ENCODE measurements at regions not wholly inside any gene's neighbourhood (a gene's known extent, or its start where the extent isn't known, plus 50 kb on each side); places are given as distances from the start of the nearest gene placed in this dataset.

DNA sequence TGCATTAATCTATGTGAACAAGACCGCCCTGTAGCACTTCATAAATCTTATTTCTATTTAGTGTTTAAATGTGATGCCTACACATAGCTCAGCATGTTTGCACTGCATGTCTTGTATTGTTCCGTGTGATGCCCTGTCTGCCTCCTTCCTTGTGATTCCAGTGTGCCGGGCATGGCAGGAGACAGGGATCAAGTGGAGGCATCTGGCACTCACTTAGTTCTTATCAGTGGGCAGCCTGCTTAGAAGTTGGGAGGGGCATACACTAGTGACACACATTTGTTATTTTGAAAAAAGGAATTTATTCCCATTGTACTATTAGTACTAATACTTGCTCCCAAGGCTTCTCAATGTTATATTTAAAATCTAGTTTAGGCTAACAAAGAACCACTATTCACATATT, 176.4 kb downstream of the KCNA5 start:
- no peak for DNase-seq (ENCODE audit: extremely low read depth, low read depth)
- no peak overlapping the region for H3K4me3 ChIP-seq (replicated peaks; ENCODE audit: low read depth, low read length)
- TF ChIP-seq, protein P1, sequence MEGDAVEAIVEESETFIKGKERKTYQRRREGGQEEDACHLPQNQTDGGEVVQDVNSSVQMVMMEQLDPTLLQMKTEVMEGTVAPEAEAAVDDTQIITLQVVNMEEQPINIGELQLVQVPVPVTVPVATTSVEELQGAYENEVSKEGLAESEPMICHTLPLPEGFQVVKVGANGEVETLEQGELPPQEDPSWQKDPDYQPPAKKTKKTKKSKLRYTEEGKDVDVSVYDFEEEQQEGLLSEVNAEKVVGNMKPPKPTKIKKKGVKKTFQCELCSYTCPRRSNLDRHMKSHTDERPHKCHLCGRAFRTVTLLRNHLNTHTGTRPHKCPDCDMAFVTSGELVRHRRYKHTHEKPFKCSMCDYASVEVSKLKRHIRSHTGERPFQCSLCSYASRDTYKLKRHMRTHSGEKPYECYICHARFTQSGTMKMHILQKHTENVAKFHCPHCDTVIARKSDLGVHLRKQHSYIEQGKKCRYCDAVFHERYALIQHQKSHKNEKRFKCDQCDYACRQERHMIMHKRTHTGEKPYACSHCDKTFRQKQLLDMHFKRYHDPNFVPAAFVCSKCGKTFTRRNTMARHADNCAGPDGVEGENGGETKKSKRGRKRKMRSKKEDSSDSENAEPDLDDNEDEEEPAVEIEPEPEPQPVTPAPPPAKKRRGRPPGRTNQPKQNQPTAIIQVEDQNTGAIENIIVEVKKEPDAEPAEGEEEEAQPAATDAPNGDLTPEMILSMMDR (IDR thresholded peaks at IDR 0.05; ENCODE audit: low read depth, low read length, missing control alignments), result no peak

DNA sequence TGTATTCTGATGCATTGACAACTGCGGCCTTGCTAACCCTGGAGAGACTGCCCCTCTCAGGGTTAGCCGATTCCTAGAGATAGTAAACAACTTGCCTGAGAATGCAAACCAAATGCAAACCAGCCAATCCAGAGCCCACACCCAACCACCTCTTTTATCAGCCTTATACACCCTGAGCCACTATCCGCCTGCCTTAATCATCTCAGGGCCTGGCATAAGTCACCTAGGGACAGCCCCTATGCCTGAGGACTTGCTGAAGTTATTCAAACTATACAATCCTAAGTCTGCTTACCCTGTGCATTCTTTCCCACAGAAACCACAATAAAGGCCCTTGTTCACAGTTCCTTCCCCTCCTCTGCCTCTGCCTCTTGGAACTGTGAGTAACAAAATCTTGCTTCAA, 177.2 kb downstream of the KCNA5 start:
- TF ChIP-seq, protein P1 (IDR thresholded peaks at IDR 0.05; ENCODE audit: low read depth, low read length, missing control alignments), result no peak
- no peak for DNase-seq (ENCODE audit: extremely low read depth, low read depth)
- H3K4me3 ChIP-seq (replicated peaks; ENCODE audit: low read depth, low read length), result no peak overlapping the region

DNA sequence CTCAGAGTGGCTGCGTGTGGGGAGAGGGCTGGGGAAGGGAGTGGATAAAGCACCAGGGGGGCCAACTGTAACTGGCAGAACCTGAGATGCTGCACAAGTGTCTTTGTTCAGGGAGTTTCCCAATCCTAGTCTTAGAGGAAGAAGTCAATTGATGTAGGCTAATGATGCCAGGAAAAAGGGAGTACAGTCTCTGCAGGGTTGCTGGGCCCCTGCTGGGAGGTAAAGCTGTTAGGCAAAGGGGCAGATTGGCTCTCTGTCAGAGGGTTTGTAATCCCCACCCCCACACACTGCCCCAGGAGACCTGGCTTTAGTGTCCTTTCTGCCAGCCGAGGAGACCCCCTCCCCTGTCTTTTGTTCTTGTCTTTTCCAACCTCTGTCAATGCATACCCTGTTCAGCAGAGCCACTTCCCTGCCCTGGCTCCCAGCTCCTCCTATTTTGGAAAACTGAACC, 178.4 kb downstream of the KCNA5 start:
- TF ChIP-seq, protein P1 (IDR thresholded peaks at IDR 0.05; ENCODE audit: low read depth, low read length, missing control alignments), result no peak
- DNase-seq (ENCODE audit: extremely low read depth, low read depth), result no peak

DNA sequence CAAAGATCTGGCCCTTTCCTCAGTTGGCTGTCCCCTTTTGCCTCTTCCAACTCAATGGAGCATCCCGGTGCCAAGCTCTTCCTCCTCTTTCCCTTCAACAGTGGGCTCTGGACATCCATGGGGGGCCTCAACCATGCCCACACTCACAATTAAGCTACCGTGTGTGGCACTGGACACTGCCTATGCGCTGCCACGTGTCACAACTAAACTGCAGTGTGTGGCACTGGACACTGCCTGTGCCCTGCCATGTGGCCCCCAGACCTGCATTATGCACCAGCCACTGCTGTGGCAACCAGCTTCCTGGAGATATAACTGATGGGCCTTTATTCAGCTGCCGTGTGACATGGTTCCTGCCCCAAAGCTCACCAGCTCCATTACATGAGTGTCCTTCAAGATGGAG, 179.1 kb downstream of the KCNA5 start:
- no peak overlapping the region for H3K4me3 ChIP-seq (replicated peaks; ENCODE audit: low read depth, low read length)
- no peak for DNase-seq (ENCODE audit: extremely low read depth, low read depth)
- TF ChIP-seq, protein P1 (IDR thresholded peaks at IDR 0.05; ENCODE audit: low read depth, low read length, missing control alignments), result no peak

More for the DNA sequence above, 178.4 kb downstream of the KCNA5 start:
- H3K4me3 ChIP-seq (replicated peaks; ENCODE audit: low read depth, low read length), result no peak overlapping the region

DNA sequence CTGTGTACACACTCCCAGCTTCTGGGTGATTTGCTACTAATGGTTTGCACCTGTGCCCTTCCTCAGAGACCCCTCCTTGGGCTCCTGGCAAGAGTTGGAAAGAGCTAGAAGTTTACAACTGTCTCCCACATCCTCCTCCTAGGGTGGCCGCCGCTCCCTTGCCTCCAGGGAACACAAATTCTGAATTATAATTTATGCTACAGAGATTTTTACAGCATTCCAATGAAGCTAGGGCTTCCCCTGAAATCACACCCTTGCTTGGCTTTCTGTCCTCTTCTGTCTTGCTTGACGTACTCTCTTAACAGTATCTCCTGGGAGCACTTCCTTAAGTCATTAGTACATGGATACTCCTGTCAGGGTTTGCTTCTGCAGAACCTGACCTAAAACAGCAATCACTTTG, 180.2 kb downstream of the KCNA5 start:
- DNase-seq (ENCODE audit: extremely low read depth, low read depth), result no peak
- TF ChIP-seq, protein P1 (IDR thresholded peaks at IDR 0.05; ENCODE audit: low read depth, low read length, missing control alignments), result no peak
- no peak overlapping the region for H3K4me3 ChIP-seq (replicated peaks; ENCODE audit: low read depth, low read length)

DNA sequence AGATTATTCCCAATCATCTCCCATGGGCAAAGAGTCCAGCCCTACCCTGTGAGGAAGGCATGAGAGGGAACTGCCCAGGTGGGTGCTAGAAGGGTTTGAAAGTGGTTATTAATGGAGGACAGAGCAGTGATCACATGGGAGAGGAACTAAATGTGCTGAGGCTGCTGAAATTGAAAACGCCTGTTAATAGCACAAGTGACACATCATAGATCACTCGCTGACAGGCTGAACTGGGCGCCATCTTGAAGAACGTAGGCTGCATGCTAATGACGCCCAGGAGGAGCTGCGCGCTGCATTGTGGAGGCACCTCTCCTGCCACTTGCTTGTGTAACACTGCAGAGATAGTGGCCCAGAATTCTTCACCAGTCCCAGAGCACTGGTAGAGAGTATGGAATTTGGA, 182.9 kb downstream of the KCNA5 start:
- TF ChIP-seq, protein P1 (IDR thresholded peaks at IDR 0.05; ENCODE audit: low read depth, low read length, missing control alignments), result no peak

DNA sequence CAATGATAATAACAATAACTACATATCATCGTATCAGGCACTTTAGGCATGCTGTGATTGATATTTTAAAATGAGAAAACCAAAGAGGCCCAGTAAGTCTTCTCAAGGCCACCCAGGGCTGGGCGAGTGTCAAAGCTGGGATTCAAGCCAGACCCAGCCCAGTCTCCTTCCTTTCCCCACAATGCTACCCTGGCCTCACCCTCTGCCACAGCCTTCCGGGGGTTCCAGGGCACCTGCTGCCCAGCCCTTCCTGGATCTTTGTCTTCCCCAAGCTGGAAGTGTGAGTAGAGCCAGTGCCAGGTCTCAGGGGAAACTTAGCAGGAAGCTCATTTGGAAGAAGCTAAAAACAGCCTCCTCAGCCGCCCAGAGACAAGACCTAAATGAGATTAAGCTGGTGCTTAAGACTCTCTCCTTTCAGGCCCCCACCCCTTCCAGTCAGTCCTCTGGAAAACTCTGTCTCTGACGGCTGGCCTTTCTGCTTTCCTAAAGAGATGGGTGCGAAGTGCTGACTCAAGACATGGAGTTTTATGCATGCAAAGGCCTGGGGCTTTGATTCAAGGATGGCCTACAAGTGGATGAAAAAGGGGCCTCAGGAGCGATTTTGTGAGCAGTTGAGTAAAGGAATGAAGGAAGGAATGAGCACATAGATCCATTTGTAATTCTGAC, 184.2 kb downstream of the KCNA5 start:
- TF ChIP-seq, protein P1 (IDR thresholded peaks at IDR 0.05; ENCODE audit: low read depth, low read length, missing control alignments), result no peak
- H3K4me3 ChIP-seq (replicated peaks; ENCODE audit: low read depth, low read length), result no peak overlapping the region
- DNase-seq (ENCODE audit: extremely low read depth, low read depth), result no peak

More for the DNA sequence above, 182.9 kb downstream of the KCNA5 start:
- no peak overlapping the region for H3K4me3 ChIP-seq (replicated peaks; ENCODE audit: low read depth, low read length)
- DNase-seq (ENCODE audit: extremely low read depth, low read depth), result no peak
